NCI-H2196 treated with DMSO at 0.1 percent for 48 hours (cell line): ENCODE measurements at regions not wholly inside any gene's neighbourhood (a gene's known extent, or its start where the extent isn't known, plus 50 kb on each side); places are given as distances from the start of the nearest gene placed in this dataset.
"Not testable (repeated sequence)": the region's sequence is repeated elsewhere in the genome, so short reads cannot be mapped to it uniquely, and the experiment has no call there.

Experiments used
- DNase-seq: peaks from one replicate; lab custom pipeline; 2025; ENCODE audit not compliant: unreplicated experiment; lab: John Stamatoyannopoulos, UW

GRCh38 chr10:85111271-85111670 lies 782.9 kb downstream of the CCSER2 start:
- DNase-seq: no peak

GRCh38 chr10:85124603-85125051 lies 796.2 kb downstream of the CCSER2 start:
- DNase-seq: peak; percentile 43

- DNase-seq: no peak
Measured at GRCh38 chr10:85137253-85137652, 808.9 kb downstream of the CCSER2 start.

- no peak for DNase-seq
Measured at GRCh38 chr10:85138046-85138445, 809.7 kb downstream of the CCSER2 start.

- DNase-seq: no peak
Measured at GRCh38 chr10:85139124-85139523, 810.7 kb downstream of the CCSER2 start.

GRCh38 chr10:85141520-85141919 lies 813.1 kb downstream of the CCSER2 start:
- DNase-seq: not testable (repeated sequence)

GRCh38 chr10:85145966-85146365 lies 817.6 kb downstream of the CCSER2 start:
- no peak for DNase-seq

GRCh38 chr10:85147346-85148250 lies 819.2 kb downstream of the CCSER2 start:
- DNase-seq: no peak

- DNase-seq: no peak
Measured at GRCh38 chr10:85148693-85149640, 820.6 kb downstream of the CCSER2 start.

GRCh38 chr10:85149766-85150165 lies 821.4 kb downstream of the CCSER2 start:
- no peak for DNase-seq

- DNase-seq: no peak
Measured at GRCh38 chr10:85151506-85151905, 823.1 kb downstream of the CCSER2 start.

- no peak for DNase-seq
Measured at GRCh38 chr10:85152496-85152895, 824.1 kb downstream of the CCSER2 start.

- DNase-seq: no peak
Measured at GRCh38 chr10:85152911-85153310, 824.5 kb downstream of the CCSER2 start.

GRCh38 chr10:85157206-85157605 lies 828.8 kb downstream of the CCSER2 start:
- DNase-seq: no peak

- DNase-seq: no peak
Measured at GRCh38 chr10:85168243-85168642, 839.9 kb downstream of the CCSER2 start.

- DNase-seq: no peak
Measured at GRCh38 chr10:85170026-85170425, 841.6 kb downstream of the CCSER2 start.

GRCh38 chr10:85175635-85176034 lies 847.2 kb downstream of the CCSER2 start:
- no peak for DNase-seq

- DNase-seq: no peak
Measured at GRCh38 chr10:85177767-85178166, 849.4 kb downstream of the CCSER2 start.

GRCh38 chr10:85187047-85187446 lies 858.7 kb downstream of the CCSER2 start:
- no peak for DNase-seq

- no peak for DNase-seq
Measured at GRCh38 chr10:85188770-85189484, 860.5 kb downstream of the CCSER2 start.

GRCh38 chr10:85193796-85194195 lies 865.4 kb downstream of the CCSER2 start:
- DNase-seq: no peak
